ENCODE measurements at regions not wholly inside any gene's neighbourhood (a gene's known extent, or its start where the extent isn't known, plus 50 kb on each side); places are given as distances from the start of the nearest gene placed in this dataset.
A peak's percentile ranks its signal among the peaks of the same experiment; 100 is the strongest.

DNA sequence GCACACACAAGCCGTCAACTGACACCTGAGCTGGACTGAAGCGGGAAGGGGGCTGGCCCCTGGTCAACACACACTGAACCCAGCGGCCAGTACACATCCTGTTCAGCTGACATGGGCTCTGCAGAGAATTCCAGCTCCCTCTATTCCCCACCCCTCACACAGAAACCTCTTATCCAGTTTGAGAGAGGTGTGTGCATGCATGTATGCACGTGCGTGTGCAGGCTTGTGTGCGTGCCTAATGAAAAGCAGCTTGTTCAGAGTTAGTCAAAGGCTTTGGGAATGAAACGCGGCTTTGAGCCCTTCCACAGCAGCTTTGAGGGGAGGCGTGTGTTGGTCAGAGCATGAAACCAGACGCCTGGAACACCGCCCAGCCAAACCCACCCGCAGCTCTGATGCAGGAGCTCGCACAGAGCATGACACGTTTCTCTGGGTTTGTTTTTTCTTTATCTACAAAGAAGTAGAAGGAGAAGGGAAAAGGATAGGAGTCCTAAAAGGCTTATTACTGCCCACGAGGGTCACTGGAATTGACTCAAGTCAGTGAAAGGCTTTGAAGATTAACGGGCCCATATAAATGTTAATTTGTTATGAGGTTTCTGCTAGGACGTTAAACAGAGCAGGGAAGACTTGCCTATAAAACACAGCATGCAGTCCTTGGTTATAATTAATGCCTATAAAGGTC is 184.2 kb downstream of the ETS2 start (continued):
- TF ChIP-seq ZNF510 (tag by site-specific recombination; IDR thresholded peaks at IDR 0.05; ENCODE audit: insufficient replicate concordance) (peak; percentile 100), ZNF76 (tag by site-specific recombination; IDR thresholded peaks at IDR 0.05; ENCODE audit: borderline replicate concordance, low read depth) (no peak), MYNN (tag by site-specific recombination; IDR thresholded peaks at IDR 0.05; ENCODE audit: borderline replicate concordance) (no peak), ZNF48 (tag by site-specific recombination; IDR thresholded peaks at IDR 0.05) (no peak), ZNF670 (tag by site-specific recombination; IDR thresholded peaks at IDR 0.05; ENCODE audit: low read depth) (no peak), YY1 (tag by site-specific recombination; IDR thresholded peaks at IDR 0.05) (peak; percentile 48; the same call in 1 of the 2 replicates), ZNF324 (tag by site-specific recombination; IDR thresholded peaks at IDR 0.05) (no peak; the same call in 1 of the 2 replicates), ZBTB21 (tag by site-specific recombination; IDR thresholded peaks at IDR 0.05) (0 out of 2 replicates have a peak, but pooled peaks have one; percentile 40), ZNF664 (tag by site-specific recombination; IDR thresholded peaks at IDR 0.05) (peak; percentile 4; the same call in 1 of the 2 replicates), KLF8 (tag by site-specific recombination; IDR thresholded peaks at IDR 0.05) (no peak), ZNF184 (tag by site-specific recombination; IDR thresholded peaks at IDR 0.05) (no peak), ZNF292 (tag by site-specific recombination; IDR thresholded peaks at IDR 0.05; ENCODE audit: borderline replicate concordance, low read depth) (no peak), ZNF561 (tag by site-specific recombination; IDR thresholded peaks at IDR 0.05; ENCODE audit: borderline replicate concordance) (peak; percentile 98), ZNF654 (tag by site-specific recombination; IDR thresholded peaks at IDR 0.05; ENCODE audit: low read depth) (no peak), ZNF610 (tag by site-specific recombination; IDR thresholded peaks at IDR 0.05; ENCODE audit: borderline replicate concordance) (peak; percentile 75; the same call in 1 of the 2 replicates), ZNF660 (tag by site-specific recombination; IDR thresholded peaks at IDR 0.05) (no peak), GFI1B (tag by site-specific recombination; IDR thresholded peaks at IDR 0.05) (no peak), ZNF530 (tag by site-specific recombination; IDR thresholded peaks at IDR 0.05; ENCODE audit: low read depth) (no peak), ZNF350 (tag by site-specific recombination; IDR thresholded peaks at IDR 0.05) (no peak), ZNF132 (tag by site-specific recombination; IDR thresholded peaks at IDR 0.05; ENCODE audit: borderline replicate concordance) (no peak), ZNF157 (tag by site-specific recombination; IDR thresholded peaks at IDR 0.05) (no peak), ZNF121 (tag by site-specific recombination; IDR thresholded peaks at IDR 0.05) (0 out of 2 replicates have a peak, but pooled peaks have one; percentile 73), SP3 (tag by site-specific recombination; IDR thresholded peaks at IDR 0.05) (no peak), SP7 (tag by site-specific recombination; IDR thresholded peaks at IDR 0.05) (peak; percentile 99)
- TF ChIP-seq, protein P1, sequence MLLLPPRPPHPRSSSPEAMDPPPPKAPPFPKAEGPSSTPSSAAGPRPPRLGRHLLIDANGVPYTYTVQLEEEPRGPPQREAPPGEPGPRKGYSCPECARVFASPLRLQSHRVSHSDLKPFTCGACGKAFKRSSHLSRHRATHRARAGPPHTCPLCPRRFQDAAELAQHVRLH (tag by site-specific recombination; IDR thresholded peaks at IDR 0.05): no peak; the same call in 1 of the 2 replicates
- TF ChIP-seq, protein P2, sequence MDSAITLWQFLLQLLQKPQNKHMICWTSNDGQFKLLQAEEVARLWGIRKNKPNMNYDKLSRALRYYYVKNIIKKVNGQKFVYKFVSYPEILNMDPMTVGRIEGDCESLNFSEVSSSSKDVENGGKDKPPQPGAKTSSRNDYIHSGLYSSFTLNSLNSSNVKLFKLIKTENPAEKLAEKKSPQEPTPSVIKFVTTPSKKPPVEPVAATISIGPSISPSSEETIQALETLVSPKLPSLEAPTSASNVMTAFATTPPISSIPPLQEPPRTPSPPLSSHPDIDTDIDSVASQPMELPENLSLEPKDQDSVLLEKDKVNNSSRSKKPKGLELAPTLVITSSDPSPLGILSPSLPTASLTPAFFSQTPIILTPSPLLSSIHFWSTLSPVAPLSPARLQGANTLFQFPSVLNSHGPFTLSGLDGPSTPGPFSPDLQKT (IDR thresholded peaks at IDR 0.05; ENCODE audit: borderline replicate concordance, low read depth, low read length): no peak
- TF ChIP-seq, protein P3, sequence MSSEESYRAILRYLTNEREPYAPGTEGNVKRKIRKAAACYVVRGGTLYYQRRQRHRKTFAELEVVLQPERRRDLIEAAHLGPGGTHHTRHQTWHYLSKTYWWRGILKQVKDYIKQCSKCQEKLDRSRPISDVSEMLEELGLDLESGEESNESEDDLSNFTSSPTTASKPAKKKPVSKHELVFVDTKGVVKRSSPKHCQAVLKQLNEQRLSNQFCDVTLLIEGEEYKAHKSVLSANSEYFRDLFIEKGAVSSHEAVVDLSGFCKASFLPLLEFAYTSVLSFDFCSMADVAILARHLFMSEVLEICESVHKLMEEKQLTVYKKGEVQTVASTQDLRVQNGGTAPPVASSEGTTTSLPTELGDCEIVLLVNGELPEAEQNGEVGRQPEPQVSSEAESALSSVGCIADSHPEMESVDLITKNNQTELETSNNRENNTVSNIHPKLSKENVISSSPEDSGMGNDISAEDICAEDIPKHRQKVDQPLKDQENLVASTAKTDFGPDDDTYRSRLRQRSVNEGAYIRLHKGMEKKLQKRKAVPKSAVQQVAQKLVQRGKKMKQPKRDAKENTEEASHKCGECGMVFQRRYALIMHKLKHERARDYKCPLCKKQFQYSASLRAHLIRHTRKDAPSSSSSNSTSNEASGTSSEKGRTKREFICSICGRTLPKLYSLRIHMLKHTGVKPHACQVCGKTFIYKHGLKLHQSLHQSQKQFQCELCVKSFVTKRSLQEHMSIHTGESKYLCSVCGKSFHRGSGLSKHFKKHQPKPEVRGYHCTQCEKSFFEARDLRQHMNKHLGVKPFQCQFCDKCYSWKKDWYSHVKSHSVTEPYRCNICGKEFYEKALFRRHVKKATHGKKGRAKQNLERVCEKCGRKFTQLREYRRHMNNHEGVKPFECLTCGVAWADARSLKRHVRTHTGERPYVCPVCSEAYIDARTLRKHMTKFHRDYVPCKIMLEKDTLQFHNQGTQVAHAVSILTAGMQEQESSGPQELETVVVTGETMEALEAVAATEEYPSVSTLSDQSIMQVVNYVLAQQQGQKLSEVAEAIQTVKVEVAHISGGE (tag by site-specific recombination; conservative IDR thresholded peaks at IDR 0.05; ENCODE audit: low read depth): no peak
- TF ChIP-seq, protein P4, sequence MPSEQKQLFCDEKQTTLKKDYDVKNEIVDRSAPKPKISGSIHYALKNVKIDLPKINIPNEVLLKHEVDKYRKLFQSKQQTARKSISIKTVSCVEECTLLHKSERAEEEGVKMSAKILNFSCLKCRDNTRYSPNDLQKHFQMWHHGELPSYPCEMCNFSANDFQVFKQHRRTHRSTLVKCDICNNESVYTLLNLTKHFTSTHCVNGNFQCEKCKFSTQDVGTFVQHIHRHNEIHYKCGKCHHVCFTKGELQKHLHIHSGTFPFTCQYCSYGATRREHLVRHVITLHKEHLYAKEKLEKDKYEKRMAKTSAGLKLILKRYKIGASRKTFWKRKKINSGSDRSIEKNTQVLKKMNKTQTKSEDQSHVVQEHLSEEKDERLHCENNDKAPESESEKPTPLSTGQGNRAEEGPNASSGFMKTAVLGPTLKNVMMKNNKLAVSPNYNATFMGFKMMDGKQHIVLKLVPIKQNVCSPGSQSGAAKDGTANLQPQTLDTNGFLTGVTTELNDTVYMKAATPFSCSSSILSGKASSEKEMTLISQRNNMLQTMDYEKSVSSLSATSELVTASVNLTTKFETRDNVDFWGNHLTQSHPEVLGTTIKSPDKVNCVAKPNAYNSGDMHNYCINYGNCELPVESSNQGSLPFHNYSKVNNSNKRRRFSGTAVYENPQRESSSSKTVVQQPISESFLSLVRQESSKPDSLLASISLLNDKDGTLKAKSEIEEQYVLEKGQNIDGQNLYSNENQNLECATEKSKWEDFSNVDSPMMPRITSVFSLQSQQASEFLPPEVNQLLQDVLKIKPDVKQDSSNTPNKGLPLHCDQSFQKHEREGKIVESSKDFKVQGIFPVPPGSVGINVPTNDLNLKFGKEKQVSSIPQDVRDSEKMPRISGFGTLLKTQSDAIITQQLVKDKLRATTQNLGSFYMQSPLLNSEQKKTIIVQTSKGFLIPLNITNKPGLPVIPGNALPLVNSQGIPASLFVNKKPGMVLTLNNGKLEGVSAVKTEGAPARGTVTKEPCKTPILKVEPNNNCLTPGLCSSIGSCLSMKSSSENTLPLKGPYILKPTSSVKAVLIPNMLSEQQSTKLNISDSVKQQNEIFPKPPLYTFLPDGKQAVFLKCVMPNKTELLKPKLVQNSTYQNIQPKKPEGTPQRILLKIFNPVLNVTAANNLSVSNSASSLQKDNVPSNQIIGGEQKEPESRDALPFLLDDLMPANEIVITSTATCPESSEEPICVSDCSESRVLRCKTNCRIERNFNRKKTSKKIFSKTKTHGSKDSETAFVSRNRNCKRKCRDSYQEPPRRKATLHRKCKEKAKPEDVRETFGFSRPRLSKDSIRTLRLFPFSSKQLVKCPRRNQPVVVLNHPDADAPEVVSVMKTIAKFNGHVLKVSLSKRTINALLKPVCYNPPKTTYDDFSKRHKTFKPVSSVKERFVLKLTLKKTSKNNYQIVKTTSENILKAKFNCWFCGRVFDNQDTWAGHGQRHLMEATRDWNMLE (tag by site-specific recombination; conservative IDR thresholded peaks at IDR 0.05; ENCODE audit: low read depth): 0 out of 2 replicates have a peak, but pooled peaks have one; percentile 16
- TF ChIP-seq, protein P5, sequence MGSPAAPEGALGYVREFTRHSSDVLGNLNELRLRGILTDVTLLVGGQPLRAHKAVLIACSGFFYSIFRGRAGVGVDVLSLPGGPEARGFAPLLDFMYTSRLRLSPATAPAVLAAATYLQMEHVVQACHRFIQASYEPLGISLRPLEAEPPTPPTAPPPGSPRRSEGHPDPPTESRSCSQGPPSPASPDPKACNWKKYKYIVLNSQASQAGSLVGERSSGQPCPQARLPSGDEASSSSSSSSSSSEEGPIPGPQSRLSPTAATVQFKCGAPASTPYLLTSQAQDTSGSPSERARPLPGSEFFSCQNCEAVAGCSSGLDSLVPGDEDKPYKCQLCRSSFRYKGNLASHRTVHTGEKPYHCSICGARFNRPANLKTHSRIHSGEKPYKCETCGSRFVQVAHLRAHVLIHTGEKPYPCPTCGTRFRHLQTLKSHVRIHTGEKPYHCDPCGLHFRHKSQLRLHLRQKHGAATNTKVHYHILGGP (tag by site-specific recombination; IDR thresholded peaks at IDR 0.05): peak; percentile 46; the same call in 1 of the 2 replicates
